Parathyroid adenoma (tissue), 2 donors: ENCODE measurements at regions not wholly inside any gene's neighbourhood (a gene's known extent, or its start where the extent isn't known, plus 50 kb on each side); places are given as distances from the start of the nearest gene placed in this dataset.

Experiments
- H2AFZ ChIP-seq: fragments of 300-600 bp; sonication (generic); one replicate; pipeline ENCODE4 v1.7.0; 2017; ENCODE audit warnings: antibody characterized with exemption, mild to moderate bottlenecking
- H3K27ac ChIP-seq: fragments of 300-600 bp; sonication (generic); one replicate; pipeline ENCODE4 v1.7.0; 2017
- H3K27me3 ChIP-seq: fragments of 300-600 bp; sonication (generic); one replicate; pipeline ENCODE4 v1.7.0; 2017; ENCODE audit warnings: low read length; ENCODE audit not compliant: control insufficient read depth, insufficient read depth
- H3K36me3 ChIP-seq: fragments of 300-600 bp; sonication (generic); one replicate; pipeline ENCODE4 v1.7.0; 2017; ENCODE audit warnings: low read length; ENCODE audit not compliant: control insufficient read depth, insufficient read depth
- H3K4me1 ChIP-seq: fragments of 300-600 bp; sonication (generic); one replicate; pipeline ENCODE4 v1.7.0; 2017; ENCODE audit warnings: control low read depth
- H3K4me2 ChIP-seq: fragments of 300-600 bp; sonication (generic); one replicate; pipeline ENCODE4 v1.7.0; 2017; ENCODE audit warnings: low read length
- H3K4me3 ChIP-seq: fragments of 300-600 bp; sonication (generic); one replicate; pipeline ENCODE4 v1.7.0; 2017; ENCODE audit warnings: low read depth, low read length
- H3K79me2 ChIP-seq: fragments of 300-600 bp; sonication (generic); one replicate; pipeline ENCODE4 v1.7.0; 2017; ENCODE audit warnings: control low read depth
- H3K9ac ChIP-seq: fragments of 300-600 bp; sonication (generic); one replicate; pipeline ENCODE4 v1.7.0; 2017; ENCODE audit warnings: mild to moderate bottlenecking
- H3K9me3 ChIP-seq: fragments of 300-600 bp; sonication (generic); one replicate; pipeline ENCODE4 v1.7.0; 2017; ENCODE audit warnings: low read length; ENCODE audit not compliant: control insufficient read depth
- CTCF ChIP-seq: fragments of 300-600 bp; sonication (generic); IDR thresholded peaks from one replicate; pipeline ENCODE4 v1.7.0; 2017; ENCODE audit warnings: antibody characterized with exemption, mild to moderate bottlenecking
- donor health status: primary hyperparathyroidism.

GRCh38 chr5:85182344-85182743, 797.7 kb upstream of the EDIL3 start:
- no peak overlapping the region for H3K27ac ChIP-seq
- TF ChIP-seq CTCF, result no peak
- no peaks in the 10 kb centered on the region for H3K4me1 ChIP-seq
- no peak overlapping the region for H3K4me3 ChIP-seq
- no peak overlapping the region for H3K9ac ChIP-seq
- H3K4me2 ChIP-seq, result no peak overlapping the region
- no peaks in the 10 kb centered on the region for H3K9me3 ChIP-seq
- no peak overlapping the region for H2AFZ ChIP-seq
- H3K36me3 ChIP-seq, result no peaks in the 10 kb centered on the region
- no peaks in the 10 kb centered on the region for H3K27me3 ChIP-seq
- no peaks in the 10 kb centered on the region for H3K79me2 ChIP-seq

GRCh38 chr5:85204289-85204688, 819.6 kb upstream of the EDIL3 start:
- H3K4me3 ChIP-seq, result no peak overlapping the region
- no peaks in the 10 kb centered on the region for H3K79me2 ChIP-seq
- no peaks in the 10 kb centered on the region for H3K27me3 ChIP-seq
- H3K27ac ChIP-seq, result no peak overlapping the region
- TF ChIP-seq CTCF, result no peak
- H3K4me1 ChIP-seq, result no peaks in the 10 kb centered on the region
- H2AFZ ChIP-seq, result no peak overlapping the region
- no peaks in the 10 kb centered on the region for H3K9me3 ChIP-seq
- no peak overlapping the region for H3K9ac ChIP-seq
- H3K4me2 ChIP-seq, result no peak overlapping the region
- H3K36me3 ChIP-seq, result no peaks in the 10 kb centered on the region

- Histone ChIP-seq H3K9me3 (no peaks in the 10 kb centered on the region), H3K27ac (no peak overlapping the region), H3K9ac (no peak overlapping the region), H3K27me3 (no peaks in the 10 kb centered on the region), H3K79me2 (no peaks in the 10 kb centered on the region), H3K4me1 (no peaks in the 10 kb centered on the region), H2AFZ (no peak overlapping the region), H3K4me3 (no peak overlapping the region), H3K4me2 (no peak overlapping the region), H3K36me3 (no peaks in the 10 kb centered on the region)
- no peak for TF ChIP-seq CTCF
Measured at GRCh38 chr5:85205430-85205829, 820.8 kb upstream of the EDIL3 start.

- no peaks in the 10 kb centered on the region for H3K27me3 ChIP-seq
- no peaks in the 10 kb centered on the region for H3K79me2 ChIP-seq
- no peak overlapping the region for H3K9ac ChIP-seq
- no peak for TF ChIP-seq CTCF
- no peaks in the 10 kb centered on the region for H3K4me1 ChIP-seq
- H3K4me2 ChIP-seq, result no peak overlapping the region
- H2AFZ ChIP-seq, result no peak overlapping the region
- H3K9me3 ChIP-seq, result no peaks in the 10 kb centered on the region
- H3K36me3 ChIP-seq, result no peaks in the 10 kb centered on the region
- no peak overlapping the region for H3K27ac ChIP-seq
- no peak overlapping the region for H3K4me3 ChIP-seq
Measured at GRCh38 chr5:85225388-85225787, 840.7 kb upstream of the EDIL3 start.

GRCh38 chr5:85249204-85249603, 864.5 kb upstream of the EDIL3 start:
- Histone ChIP-seq H3K9ac (no peak overlapping the region), H3K4me3 (no peak overlapping the region), H3K36me3 (no peaks in the 10 kb centered on the region), H3K9me3 (no peaks in the 10 kb centered on the region), H2AFZ (no peak overlapping the region), H3K79me2 (no peaks in the 10 kb centered on the region), H3K4me2 (no peak overlapping the region), H3K27me3 (no peaks in the 10 kb centered on the region), H3K27ac (no peak overlapping the region), H3K4me1 (no peaks in the 10 kb centered on the region)
- TF ChIP-seq CTCF, result no peak
